SKM-1 treated with dmso at 0.1 percent for 144 hours (cell line): ENCODE measurements at regions not wholly inside any gene's neighbourhood (a gene's known extent, or its start where the extent isn't known, plus 50 kb on each side); places are given as distances from the start of the nearest gene placed in this dataset.

Experiments
- DNase-seq: peaks from one replicate; lab custom pipeline; 2025; ENCODE audit not compliant: unreplicated experiment; lab: John Stamatoyannopoulos, UW

GRCh38 chrY:8553614-8554013 is 783.6 kb upstream of the TSPY4 start:
- no peak for DNase-seq

- no peak for DNase-seq
Measured at GRCh38 chrY:8561385-8561784, 775.9 kb upstream of the TSPY4 start.

DNA sequence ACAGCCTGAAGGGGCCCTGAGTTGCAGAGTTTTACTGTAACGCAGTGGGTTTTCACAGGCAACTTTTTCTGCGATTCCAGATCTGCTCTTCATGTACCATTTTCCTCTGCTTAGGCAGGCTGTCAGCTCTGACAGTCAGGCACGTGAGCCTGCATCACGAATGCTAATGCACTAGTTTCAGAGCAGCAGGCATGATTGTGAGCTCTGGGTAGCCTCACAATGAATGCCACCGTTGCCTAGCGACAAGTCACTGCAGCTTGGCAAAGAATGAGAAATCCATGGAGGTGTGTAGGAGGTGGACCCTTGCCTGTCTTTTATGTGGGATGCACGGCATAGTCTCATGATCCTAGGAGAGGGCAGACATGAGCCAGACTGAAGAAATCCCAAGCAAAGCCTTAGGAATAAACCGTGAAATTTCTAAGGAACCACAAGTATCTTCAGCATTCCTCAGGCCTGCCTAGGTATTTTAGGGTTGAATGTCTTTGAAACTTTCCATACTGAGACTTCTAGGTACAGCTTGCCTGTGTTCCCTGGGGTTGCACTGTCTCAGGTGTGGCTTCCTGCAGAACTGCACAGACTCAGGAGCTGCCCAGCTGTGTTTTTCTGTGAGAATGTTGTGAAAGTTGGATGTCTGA is 774.7 kb upstream of the TSPY4 start:
- DNase-seq = no peak

- no peak for DNase-seq
Measured at GRCh38 chrY:8564421-8564820, 772.8 kb upstream of the TSPY4 start.

- DNase-seq = no peak
Measured at GRCh38 chrY:8566198-8566597, 771.1 kb upstream of the TSPY4 start.

DNA sequence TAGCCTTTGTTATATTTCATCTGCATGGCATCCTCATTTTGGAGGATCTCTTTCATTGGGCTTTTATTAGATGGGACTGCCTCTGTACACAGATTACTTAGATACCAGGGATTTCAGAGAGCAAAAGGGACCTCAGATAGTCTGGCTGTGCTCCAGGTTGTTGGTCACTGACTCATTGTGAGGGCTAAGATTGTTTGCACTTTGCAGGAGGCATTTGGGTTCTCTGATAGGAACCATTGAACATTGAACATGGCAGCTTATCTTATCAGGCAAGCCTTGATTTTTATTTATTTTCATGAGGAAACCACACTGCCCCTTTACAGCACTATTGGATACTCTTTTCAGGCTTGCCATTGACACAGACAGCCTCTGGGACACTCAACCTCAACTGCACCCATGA is 766.9 kb upstream of the TSPY4 start:
- no peak for DNase-seq

DNA sequence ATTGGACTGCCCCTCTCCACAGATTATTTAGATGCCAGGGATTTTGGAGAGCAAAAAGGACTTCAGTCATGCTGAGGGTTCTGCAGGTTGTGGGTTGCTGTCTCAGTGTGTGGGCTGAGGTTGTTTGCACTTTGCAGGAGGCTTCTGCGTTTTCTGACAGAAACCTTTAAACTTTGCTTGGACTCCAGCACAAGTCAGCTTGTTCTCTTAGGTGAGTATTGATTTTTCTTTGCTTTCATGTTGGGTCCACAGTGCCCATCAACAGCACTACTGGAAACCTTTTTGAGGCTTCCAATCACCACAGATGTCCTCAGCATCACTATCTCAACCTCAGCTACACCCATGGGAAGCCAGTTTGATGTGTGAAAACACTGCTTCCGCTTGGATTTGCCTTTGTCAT is 764.3 kb upstream of the TSPY4 start:
- no peak for DNase-seq

GRCh38 chrY:8582277-8582850 is 754.9 kb upstream of the TSPY4 start:
- DNase-seq = no peak

DNA sequence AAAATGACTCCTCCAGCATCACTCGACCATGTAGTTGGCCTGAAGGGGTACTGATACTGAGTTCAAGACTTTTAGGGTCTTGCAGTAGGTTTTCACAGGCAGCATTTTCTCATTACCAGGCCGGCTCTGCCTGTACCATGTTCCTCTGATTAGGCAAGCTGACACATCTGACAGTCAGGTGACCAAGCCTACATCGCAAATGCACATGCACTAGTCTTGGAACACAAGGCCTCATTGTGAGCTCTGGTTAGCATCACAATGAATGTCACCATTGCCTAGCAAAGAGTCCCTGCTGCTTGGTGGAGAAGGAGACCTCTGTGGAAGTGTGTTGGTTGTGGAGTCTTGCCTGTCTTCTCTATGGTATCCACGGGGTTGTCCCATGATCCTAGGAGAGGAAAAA is 754.1 kb upstream of the TSPY4 start:
- no peak for DNase-seq

- no peak for DNase-seq
Measured at GRCh38 chrY:8590641-8591040, 746.6 kb upstream of the TSPY4 start.

DNA sequence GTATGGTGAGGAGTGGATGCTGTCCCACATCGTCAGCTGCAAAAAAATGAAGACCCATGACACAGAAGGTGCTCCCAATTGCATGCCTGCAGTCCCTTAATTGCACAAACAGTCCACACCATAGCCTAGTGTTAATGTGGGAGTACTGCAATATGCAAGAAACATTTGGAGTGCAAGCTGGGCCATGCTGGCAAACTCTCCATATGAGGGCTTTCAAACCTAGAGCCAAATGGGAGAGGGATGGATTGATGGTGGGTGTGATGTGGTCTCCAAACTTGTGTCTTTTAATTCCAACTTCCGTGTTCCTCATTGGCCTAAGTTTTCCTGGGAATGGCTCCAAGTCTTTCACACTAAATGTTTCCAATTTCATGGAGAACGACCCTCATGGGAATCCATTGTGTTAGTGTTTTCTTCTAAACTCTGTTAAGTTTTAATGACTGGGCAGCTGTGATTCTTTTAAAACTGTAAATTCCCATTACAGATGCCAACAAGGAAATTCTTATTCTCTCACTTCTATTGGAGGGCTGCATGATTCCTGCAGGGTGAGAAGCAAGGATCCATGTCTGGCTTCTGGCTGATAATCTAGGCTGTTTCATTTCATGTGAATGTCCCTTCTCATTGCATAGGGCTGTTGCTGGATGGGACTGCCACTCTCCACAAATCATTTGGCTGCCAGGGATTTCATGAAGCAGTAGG is 745.3 kb upstream of the TSPY4 start:
- DNase-seq = no peak

DNA sequence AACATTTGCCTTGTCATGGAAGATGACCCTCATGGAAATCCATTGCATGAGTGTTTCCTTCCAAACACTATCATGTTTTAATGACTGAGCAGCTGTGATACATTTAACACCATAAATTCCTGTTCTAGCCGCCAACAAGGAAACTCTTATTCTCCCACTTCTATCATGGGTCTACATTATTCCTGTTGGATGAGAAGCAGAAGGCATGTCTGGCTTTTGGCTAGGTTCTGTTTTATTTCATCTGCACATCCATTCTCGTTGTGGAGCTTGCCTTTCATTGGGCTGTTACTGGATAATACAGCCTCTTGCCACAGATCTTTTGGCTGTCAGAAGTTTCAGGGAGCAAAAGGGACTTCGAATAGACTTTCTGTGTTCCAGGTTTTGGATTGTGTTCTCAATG is 742.6 kb upstream of the TSPY4 start:
- DNase-seq = no peak

- DNase-seq = no peak
Measured at GRCh38 chrY:8599141-8599540, 738.1 kb upstream of the TSPY4 start.

DNA sequence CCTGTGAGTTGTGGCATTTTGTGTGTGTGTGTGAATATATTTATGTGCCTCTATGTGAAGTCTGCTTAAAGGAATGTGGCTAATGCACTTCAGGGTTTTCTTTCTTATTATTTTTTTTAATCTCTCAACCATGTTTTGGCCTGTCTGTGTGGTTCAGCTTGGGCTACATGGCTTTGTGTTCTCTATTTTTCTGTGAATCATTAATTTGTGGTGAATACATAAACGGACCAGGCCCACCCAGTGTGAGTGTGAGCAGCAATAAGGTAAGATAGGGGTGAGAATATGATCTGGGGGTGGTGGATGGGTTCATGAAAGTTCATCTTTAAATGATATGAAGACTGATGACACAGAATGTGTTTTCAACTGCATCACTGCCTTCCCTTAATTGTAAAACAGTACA is 726.6 kb upstream of the TSPY4 start:
- no peak for DNase-seq

- DNase-seq = no peak
Measured at GRCh38 chrY:8611815-8612214, 725.4 kb upstream of the TSPY4 start.

DNA sequence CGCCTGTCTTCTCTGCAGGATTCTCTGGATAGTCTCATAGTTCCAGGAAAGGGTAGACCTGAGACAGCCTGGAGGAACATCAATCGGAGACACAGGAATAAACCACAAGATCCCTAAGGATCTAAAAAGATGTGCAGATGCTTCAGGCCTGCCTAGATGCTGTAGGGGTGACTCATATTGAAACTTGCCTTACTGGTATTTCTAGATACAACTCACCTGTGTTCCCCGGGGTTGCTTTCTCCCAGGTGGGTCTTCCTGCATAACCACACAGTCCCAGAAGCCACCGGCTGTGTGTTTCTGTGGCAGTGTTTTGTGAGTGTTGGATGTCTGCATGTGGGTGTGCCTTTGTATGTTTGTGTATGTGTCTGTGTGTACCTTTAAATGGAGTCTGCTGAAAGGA is 719.0 kb upstream of the TSPY4 start:
- DNase-seq = no peak

GRCh38 chrY:8622156-8622555 is 715.1 kb upstream of the TSPY4 start:
- no peak for DNase-seq

GRCh38 chrY:8622856-8623255 is 714.4 kb upstream of the TSPY4 start:
- DNase-seq = no peak

- no peak for DNase-seq
Measured at GRCh38 chrY:8629636-8630035, 707.6 kb upstream of the TSPY4 start.

- no peak for DNase-seq
Measured at GRCh38 chrY:8638111-8638510, 699.2 kb upstream of the TSPY4 start.

DNA sequence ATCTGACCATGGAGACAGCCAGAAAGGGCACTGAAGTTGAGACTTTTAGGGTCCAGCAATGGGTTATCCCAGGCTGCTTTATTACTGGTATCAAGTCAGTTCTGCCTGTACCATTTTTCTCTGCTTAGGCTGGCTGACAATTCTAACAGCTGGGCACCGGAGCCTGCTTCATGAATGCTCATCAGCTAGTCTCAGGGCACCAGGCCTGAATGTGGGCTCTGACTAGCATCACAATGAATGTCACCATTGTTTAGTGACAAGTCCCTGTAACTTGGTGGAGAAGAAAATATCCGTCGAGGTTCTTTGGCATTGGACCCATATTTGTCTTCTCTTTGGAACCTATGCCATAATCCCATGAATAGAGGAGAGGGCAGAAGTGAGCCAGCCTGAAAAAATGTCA is 692.3 kb upstream of the TSPY4 start:
- DNase-seq = no peak

GRCh38 chrY:8652445-8652844 is 684.8 kb upstream of the TSPY4 start:
- no peak for DNase-seq

DNA sequence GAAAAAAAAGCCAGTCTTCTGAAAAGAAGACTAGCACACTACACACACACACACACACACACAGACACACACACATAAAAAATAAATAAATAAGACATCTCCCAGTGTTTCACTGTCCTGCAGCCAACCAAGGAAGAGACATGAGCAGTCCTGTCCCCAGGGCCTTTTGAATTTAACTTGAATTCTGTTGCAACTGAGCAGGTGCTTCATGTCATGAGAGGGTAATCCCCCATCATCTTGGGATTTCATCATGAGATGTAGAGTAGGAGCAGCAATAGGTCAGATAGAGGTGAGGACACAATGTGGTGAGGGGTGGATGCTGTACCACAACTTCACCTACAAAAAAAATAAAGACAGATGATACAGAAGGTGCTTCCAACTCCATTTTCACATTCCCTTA is 682.2 kb upstream of the TSPY4 start:
- no peak for DNase-seq
